H9 (cell line): ENCODE measurements at regions not wholly inside any gene's neighbourhood (a gene's known extent, or its start where the extent isn't known, plus 50 kb on each side); places are given as distances from the start of the nearest gene placed in this dataset.

Experiments used
- DNase-seq: peaks from one replicate; pipeline ENCODE4 v3.0.0-alpha.2; 2017
- H2AFZ ChIP-seq: one replicate; pipeline ENCODE4 v1.6.1; 2013; ENCODE audit warnings: mild to moderate bottlenecking, low read length, control low read depth, moderate library complexity
- H2AK5ac ChIP-seq: 2 replicates; pipeline ENCODE4 v1.6.1; 2013; ENCODE audit warnings: low read length, control low read depth, mixed read lengths; ENCODE audit not compliant: insufficient read length
- H2BK120ac ChIP-seq: one replicate; pipeline ENCODE4 v1.6.1; 2013; ENCODE audit warnings: low read depth, mild to moderate bottlenecking, low read length, control low read depth, inconsistent platforms; ENCODE audit not compliant: poor library complexity, severe bottlenecking
- H2BK12ac ChIP-seq: 2 replicates; pipeline ENCODE4 v1.6.1; 2013; ENCODE audit warnings: low read length, control low read depth, mixed read lengths, low read depth; ENCODE audit not compliant: insufficient read length
- H2BK15ac ChIP-seq: 2 replicates; pipeline ENCODE4 v1.6.1; 2013; ENCODE audit warnings: low read depth, low read length, control low read depth
- H2BK20ac ChIP-seq: one replicate; pipeline ENCODE4 v1.6.1; 2013; ENCODE audit warnings: low read depth, mild to moderate bottlenecking, low read length, control low read depth, inconsistent platforms; ENCODE audit not compliant: poor library complexity, severe bottlenecking
- H2BK5ac ChIP-seq: 2 replicates; pipeline ENCODE4 v1.6.1; 2013; ENCODE audit warnings: low read length, control low read depth, mixed read lengths; ENCODE audit not compliant: insufficient read length
- H3K14ac ChIP-seq: 2 replicates; pipeline ENCODE4 v1.6.1; 2013; ENCODE audit warnings: low read length, control low read depth; ENCODE audit not compliant: insufficient read depth
- H3K18ac ChIP-seq: 2 replicates; pipeline ENCODE4 v1.6.1; 2013; ENCODE audit warnings: low read depth, mild to moderate bottlenecking, mixed read lengths, low read length, control low read depth; ENCODE audit not compliant: insufficient read length
- H3K23ac ChIP-seq: 2 replicates; pipeline ENCODE4 v1.6.1; 2013; ENCODE audit warnings: low read length, control low read depth, mixed read lengths, low read depth; ENCODE audit not compliant: insufficient read length
- H3K23me2 ChIP-seq: 2 replicates; pipeline ENCODE4 v1.6.1; 2013; ENCODE audit warnings: low read depth, mild to moderate bottlenecking, mixed read lengths, low read length, control low read depth; ENCODE audit not compliant: insufficient read length, poor library complexity, severe bottlenecking
- H3K27ac ChIP-seq: 2 replicates; pipeline ENCODE4 v1.5.1; 2013; ENCODE audit warnings: low read length, control low read depth, mixed read lengths, low read depth; ENCODE audit not compliant: insufficient read length
- H3K27me3 ChIP-seq: 2 replicates; pipeline ENCODE4 v1.6.1; 2013; ENCODE audit warnings: low read length, control low read depth, inconsistent platforms; ENCODE audit not compliant: insufficient read depth
- H3K4ac ChIP-seq: 2 replicates; pipeline ENCODE4 v1.6.1; 2013; ENCODE audit warnings: low read depth, mild to moderate bottlenecking, control low read depth, inconsistent platforms, low read length, moderate library complexity
- H3K4me1 ChIP-seq: 2 replicates; pipeline ENCODE4 v1.6.1; 2013; ENCODE audit warnings: low read length, control low read depth, inconsistent platforms; ENCODE audit not compliant: insufficient read depth
- H3K4me2 ChIP-seq: 2 replicates; pipeline ENCODE4 v1.6.1; 2013; ENCODE audit warnings: low read length, control low read depth, mixed read lengths; ENCODE audit not compliant: insufficient read length, insufficient read depth
- H3K56ac ChIP-seq: 2 replicates; pipeline ENCODE4 v1.6.1; 2013; ENCODE audit warnings: low read depth, mild to moderate bottlenecking, mixed read lengths, low read length, control low read depth; ENCODE audit not compliant: insufficient read length
- H3K79me1 ChIP-seq: 2 replicates; pipeline ENCODE4 v1.6.1; 2013; ENCODE audit warnings: low read depth, mild to moderate bottlenecking, moderate library complexity, low read length, control low read depth, inconsistent platforms; ENCODE audit not compliant: insufficient read depth, poor library complexity, severe bottlenecking
- H3K79me2 ChIP-seq: 2 replicates; pipeline ENCODE4 v1.6.1; 2013; ENCODE audit warnings: low read length, control low read depth, inconsistent platforms; ENCODE audit not compliant: insufficient read depth
- H3K9ac ChIP-seq: 2 replicates; pipeline ENCODE4 v1.6.1; 2013; ENCODE audit warnings: low read length, control low read depth, mixed read lengths; ENCODE audit not compliant: insufficient read length; ENCODE audit errors: extremely low read depth
- H3K9me3 ChIP-seq: one replicate; pipeline ENCODE4 v1.6.1; 2013; ENCODE audit warnings: low read depth, low read length, inconsistent platforms; ENCODE audit not compliant: control insufficient read depth
- H3T11ph ChIP-seq: one replicate; pipeline ENCODE4 v1.6.1; 2013; ENCODE audit warnings: mild to moderate bottlenecking, low read length, control low read depth, inconsistent platforms
- H4K20me1 ChIP-seq: one replicate; pipeline ENCODE4 v1.6.1; 2013; ENCODE audit not compliant: control insufficient read depth, insufficient read length, insufficient read depth
- H4K5ac ChIP-seq: 2 replicates; pipeline ENCODE4 v1.6.1; 2013; ENCODE audit warnings: low read depth, mild to moderate bottlenecking, mixed read lengths, low read length, control low read depth; ENCODE audit not compliant: insufficient read length
- H4K8ac ChIP-seq: replicated peaks from 2 replicates; pipeline ENCODE4 v1.6.1; 2013; ENCODE audit warnings: low read length, control low read depth, mixed read lengths, low read depth; ENCODE audit not compliant: insufficient read length
- H4K91ac ChIP-seq: 2 replicates; pipeline ENCODE4 v1.6.1; 2013; ENCODE audit warnings: low read depth, mild to moderate bottlenecking, moderate library complexity, mixed read lengths, low read length, control low read depth; ENCODE audit not compliant: insufficient read length
- H3K27ac Mint-ChIP-seq, 3 experiments: 2 replicates in 2 of 3; 3 replicates in 1 of 3; pipeline ENCODE4 v1.8.0; 2020 to 2021; ENCODE audit warnings: mixed read lengths in 3 of 3, mild to moderate bottlenecking in 1 of 3, moderate library complexity in 1 of 3
- H3K27me3 Mint-ChIP-seq: 2 replicates; pipeline ENCODE4 v1.8.0; 2021; ENCODE audit warnings: low read depth, mild to moderate bottlenecking, moderate library complexity, mixed read lengths
- H3K36me3 Mint-ChIP-seq, 3 experiments: 2 replicates in 2 of 3; 3 replicates in 1 of 3; pipeline ENCODE4 v1.8.0; 2020 to 2021; ENCODE audit warnings: low read depth in 3 of 3, mixed read lengths in 3 of 3; ENCODE audit not compliant: insufficient read depth in 1 of 3
- H3K4me1 Mint-ChIP-seq, 2 experiments: 2 replicates each; pipeline ENCODE4 v1.8.0; 2020; ENCODE audit warnings: mixed read lengths in 2 of 2
- H3K4me3 Mint-ChIP-seq, 2 experiments: 2 replicates in 1 of 2; 3 replicates in 1 of 2; pipeline ENCODE4 v1.8.0; 2020 to 2021; ENCODE audit warnings: mild to moderate bottlenecking in 2 of 2, mixed read lengths in 2 of 2, moderate library complexity in 1 of 2
- H3K9me3 Mint-ChIP-seq, 2 experiments: 2 replicates in 1 of 2; 3 replicates in 1 of 2; pipeline ENCODE4 v1.8.0; 2020; ENCODE audit warnings: mild to moderate bottlenecking in 2 of 2, mixed read lengths in 2 of 2, moderate library complexity in 1 of 2
- WGBS: extraction: QIAGEN DNeasy Blood & Tissue Kit; methylation state at CpG from one replicate; pipeline ENCODE4 v1.1.7; 2013; ENCODE audit warnings: missing lambda C conversion rate, low lambda C conversion rate, mixed read lengths; ENCODE audit not compliant: insufficient read length; ENCODE audit errors: extremely low coverage; 5-methylcytosine and 5-hydroxymethylcytosine counted together
- TF ChIP-seq, protein P1 (sequence below): fragments of 200-600 bp; sonication (generic); conservative IDR thresholded peaks from 3 replicates; pipeline ENCODE4 v1.8.0; 2021; ENCODE audit warnings: antibody characterized with exemption, mild to moderate bottlenecking

DNA sequence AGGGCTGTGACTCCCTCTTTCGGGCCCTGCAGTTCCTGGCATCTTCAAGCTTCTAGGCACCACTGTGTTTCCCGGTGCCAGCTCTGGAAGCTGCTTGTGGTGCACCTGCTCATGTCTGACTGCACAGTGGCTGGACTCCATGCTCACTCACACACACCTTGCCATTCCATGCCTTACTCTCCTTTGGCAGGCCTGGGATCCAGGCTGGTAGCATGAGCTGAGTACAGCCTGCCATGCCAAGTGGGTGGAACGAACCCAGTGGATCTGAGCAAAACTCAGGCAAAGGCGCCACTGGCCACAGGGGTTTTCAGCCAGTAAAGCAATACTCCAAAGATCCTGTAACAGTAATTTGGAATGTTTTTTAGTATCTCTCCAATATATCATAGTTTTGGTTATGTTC lies 902.7 kb upstream of the USP15 start:
- H3K23ac ChIP-seq = no peak overlapping the region
- no peak overlapping the region for H2BK20ac ChIP-seq
- no peaks in the 10 kb centered on the region for H3K27me3 ChIP-seq
- no peak for DNase-seq
- no CpG with 5 or more reads among the region's 4 CpGs for WGBS
- H3K18ac ChIP-seq = no peak overlapping the region
- H3T11ph ChIP-seq = no peak overlapping the region
- no peak overlapping the region for H2BK120ac ChIP-seq
- no peaks in the 10 kb centered on the region for H3K79me1 ChIP-seq
- Mint-ChIP-seq H3K36me3 (no peaks in the 10 kb centered on the region; a peak in 1 of 7 replicates), H3K27me3 (no peaks in the 10 kb centered on the region), H3K4me1 (no peaks in the 10 kb centered on the region), H3K4me3 (no peak overlapping the region), H3K27ac (no peak overlapping the region), H3K9me3 (peaks cover 0 to 6% of the 10 kb centered on the region in 2 experiments; a peak in 2 of 5 replicates)
- no peak overlapping the region for H4K8ac ChIP-seq
- H2AFZ ChIP-seq = no peak overlapping the region
- no peak overlapping the region for H3K4ac ChIP-seq
- H3K23me2 ChIP-seq = no peaks in the 10 kb centered on the region
- H3K9me3 ChIP-seq = no peaks in the 10 kb centered on the region
- no peak overlapping the region for H4K5ac ChIP-seq
- no peaks in the 10 kb centered on the region for H3K79me2 ChIP-seq
- no peak overlapping the region for H3K14ac ChIP-seq
- TF ChIP-seq, protein P1, sequence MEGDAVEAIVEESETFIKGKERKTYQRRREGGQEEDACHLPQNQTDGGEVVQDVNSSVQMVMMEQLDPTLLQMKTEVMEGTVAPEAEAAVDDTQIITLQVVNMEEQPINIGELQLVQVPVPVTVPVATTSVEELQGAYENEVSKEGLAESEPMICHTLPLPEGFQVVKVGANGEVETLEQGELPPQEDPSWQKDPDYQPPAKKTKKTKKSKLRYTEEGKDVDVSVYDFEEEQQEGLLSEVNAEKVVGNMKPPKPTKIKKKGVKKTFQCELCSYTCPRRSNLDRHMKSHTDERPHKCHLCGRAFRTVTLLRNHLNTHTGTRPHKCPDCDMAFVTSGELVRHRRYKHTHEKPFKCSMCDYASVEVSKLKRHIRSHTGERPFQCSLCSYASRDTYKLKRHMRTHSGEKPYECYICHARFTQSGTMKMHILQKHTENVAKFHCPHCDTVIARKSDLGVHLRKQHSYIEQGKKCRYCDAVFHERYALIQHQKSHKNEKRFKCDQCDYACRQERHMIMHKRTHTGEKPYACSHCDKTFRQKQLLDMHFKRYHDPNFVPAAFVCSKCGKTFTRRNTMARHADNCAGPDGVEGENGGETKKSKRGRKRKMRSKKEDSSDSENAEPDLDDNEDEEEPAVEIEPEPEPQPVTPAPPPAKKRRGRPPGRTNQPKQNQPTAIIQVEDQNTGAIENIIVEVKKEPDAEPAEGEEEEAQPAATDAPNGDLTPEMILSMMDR = no peak
- H2BK5ac ChIP-seq = no peak overlapping the region
- H2BK15ac ChIP-seq = no peak overlapping the region
- H4K20me1 ChIP-seq = no peaks in the 10 kb centered on the region
- H2BK12ac ChIP-seq = no peak overlapping the region
- no peak overlapping the region for H3K9ac ChIP-seq
- no peaks in the 10 kb centered on the region for H3K4me1 ChIP-seq
- no peak overlapping the region for H3K27ac ChIP-seq
- H2AK5ac ChIP-seq = no peak overlapping the region
- H4K91ac ChIP-seq = no peak overlapping the region
- H3K56ac ChIP-seq = no peak overlapping the region
- H3K4me2 ChIP-seq = no peak overlapping the region
